Sigmoid colon (tissue), 4 donors: ENCODE measurements at regions not wholly inside any gene's neighbourhood (a gene's known extent, or its start where the extent isn't known, plus 50 kb on each side); places are given as distances from the start of the nearest gene placed in this dataset.

Experiments used
- EP300 ChIP-seq, 4 donors: sonication (generic); formaldehyde crosslinking; IDR thresholded peaks; one replicate each; pipeline ENCODE4 v1.6.1; 2017; ENCODE audit warnings: antibody characterized with exemption in 4 of 4
- POLR2AphosphoS5 ChIP-seq, 4 donors: sonication (generic); formaldehyde crosslinking; IDR thresholded peaks; one replicate each; pipeline ENCODE4 v1.6.1; 2017; ENCODE audit warnings: antibody characterized with exemption in 4 of 4
- TF ChIP-seq, protein P1 (sequence below), 4 experiments: fragments of 450-650 bp in 3 of 4; fragments of 200-600 bp in 1 of 4; IDR thresholded peaks; one replicate each; pipeline ENCODE4 v1.5.1; 2016 to 2019; ENCODE audit warnings: antibody characterized with exemption in 4 of 4, mild to moderate bottlenecking in 3 of 4, moderate library complexity in 2 of 4

DNA sequence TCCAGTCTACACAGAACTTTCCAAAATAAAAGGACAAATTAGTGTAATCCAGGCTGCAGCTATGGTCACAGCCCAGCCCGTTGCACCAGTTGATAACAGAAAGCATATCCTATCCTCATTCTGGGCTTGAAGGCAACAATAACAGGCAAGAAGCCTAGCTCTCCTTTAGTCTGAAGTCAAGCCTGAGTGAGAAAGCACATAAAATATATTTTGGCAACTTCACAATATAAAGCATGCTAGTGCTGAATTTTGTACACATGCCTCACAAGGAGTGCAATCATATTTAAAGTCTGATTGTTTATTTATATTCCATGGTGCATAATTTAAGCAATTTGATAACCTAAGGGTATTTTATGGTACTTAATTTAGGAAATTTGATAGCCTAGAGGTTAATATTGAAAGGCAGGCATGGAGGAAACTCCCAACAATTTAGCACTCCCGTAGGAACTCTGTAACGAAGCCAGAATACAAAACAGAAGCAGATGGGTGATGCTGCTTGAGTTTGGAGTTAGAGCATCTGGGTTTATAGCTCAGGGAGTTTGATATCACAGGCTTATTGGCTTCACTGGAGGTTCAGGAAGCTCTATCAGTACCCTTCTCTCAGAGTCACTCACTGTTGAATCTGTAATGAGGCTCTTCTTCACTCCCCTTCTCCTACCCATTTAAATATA lies 1199.1 kb upstream of the GYPC start:
- TF ChIP-seq, protein P1, sequence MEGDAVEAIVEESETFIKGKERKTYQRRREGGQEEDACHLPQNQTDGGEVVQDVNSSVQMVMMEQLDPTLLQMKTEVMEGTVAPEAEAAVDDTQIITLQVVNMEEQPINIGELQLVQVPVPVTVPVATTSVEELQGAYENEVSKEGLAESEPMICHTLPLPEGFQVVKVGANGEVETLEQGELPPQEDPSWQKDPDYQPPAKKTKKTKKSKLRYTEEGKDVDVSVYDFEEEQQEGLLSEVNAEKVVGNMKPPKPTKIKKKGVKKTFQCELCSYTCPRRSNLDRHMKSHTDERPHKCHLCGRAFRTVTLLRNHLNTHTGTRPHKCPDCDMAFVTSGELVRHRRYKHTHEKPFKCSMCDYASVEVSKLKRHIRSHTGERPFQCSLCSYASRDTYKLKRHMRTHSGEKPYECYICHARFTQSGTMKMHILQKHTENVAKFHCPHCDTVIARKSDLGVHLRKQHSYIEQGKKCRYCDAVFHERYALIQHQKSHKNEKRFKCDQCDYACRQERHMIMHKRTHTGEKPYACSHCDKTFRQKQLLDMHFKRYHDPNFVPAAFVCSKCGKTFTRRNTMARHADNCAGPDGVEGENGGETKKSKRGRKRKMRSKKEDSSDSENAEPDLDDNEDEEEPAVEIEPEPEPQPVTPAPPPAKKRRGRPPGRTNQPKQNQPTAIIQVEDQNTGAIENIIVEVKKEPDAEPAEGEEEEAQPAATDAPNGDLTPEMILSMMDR (IDR thresholded peaks at IDR 0.05): no peak
- TF ChIP-seq POLR2AphosphoS5 (IDR thresholded peaks at IDR 0.05) (no peak), EP300 (IDR thresholded peaks at IDR 0.05) (no peak)
